DMS114 treated with DMSO at 0.1 percent for 48 hours (cell line): ENCODE measurements at regions not wholly inside any gene's neighbourhood (a gene's known extent, or its start where the extent isn't known, plus 50 kb on each side); places are given as distances from the start of the nearest gene placed in this dataset.

Experiments
- DNase-seq: peaks from one replicate; lab custom pipeline; 2025; ENCODE audit not compliant: unreplicated experiment; lab: John Stamatoyannopoulos, UW

DNA sequence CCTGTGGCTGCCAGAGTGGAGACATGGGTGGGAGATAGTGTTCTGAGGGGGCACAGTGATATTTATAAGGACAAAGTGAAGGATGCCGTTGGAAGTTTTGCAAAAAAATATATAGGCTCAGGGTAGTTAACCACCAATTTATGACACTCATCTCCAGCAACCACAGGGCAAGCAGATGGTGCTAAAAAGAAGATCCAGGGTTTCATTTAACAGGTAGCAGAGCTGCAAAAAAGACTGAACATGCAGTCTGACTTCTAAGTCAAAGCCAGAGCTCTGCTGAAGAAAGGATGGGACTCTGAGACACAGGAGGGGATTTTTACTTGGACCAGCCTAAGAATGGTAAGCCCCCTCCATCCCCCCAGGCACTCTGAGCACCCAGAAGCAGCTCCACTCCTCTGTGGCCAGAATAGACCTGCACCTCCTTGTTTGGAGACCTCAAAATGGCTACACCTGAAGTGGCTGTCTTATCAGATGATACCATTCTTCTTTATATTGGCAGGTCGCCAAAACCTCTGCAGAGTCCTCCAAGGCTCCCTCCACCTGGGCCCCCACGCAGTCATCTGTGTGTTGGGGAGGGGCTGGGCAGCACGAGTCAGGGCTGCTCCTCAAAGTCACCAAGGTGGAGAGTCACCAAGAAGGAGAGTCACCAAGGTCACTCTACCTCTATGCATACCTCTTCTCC lies 161.4 kb upstream of the FAM9B start:
- DNase-seq, result no peak

DNA sequence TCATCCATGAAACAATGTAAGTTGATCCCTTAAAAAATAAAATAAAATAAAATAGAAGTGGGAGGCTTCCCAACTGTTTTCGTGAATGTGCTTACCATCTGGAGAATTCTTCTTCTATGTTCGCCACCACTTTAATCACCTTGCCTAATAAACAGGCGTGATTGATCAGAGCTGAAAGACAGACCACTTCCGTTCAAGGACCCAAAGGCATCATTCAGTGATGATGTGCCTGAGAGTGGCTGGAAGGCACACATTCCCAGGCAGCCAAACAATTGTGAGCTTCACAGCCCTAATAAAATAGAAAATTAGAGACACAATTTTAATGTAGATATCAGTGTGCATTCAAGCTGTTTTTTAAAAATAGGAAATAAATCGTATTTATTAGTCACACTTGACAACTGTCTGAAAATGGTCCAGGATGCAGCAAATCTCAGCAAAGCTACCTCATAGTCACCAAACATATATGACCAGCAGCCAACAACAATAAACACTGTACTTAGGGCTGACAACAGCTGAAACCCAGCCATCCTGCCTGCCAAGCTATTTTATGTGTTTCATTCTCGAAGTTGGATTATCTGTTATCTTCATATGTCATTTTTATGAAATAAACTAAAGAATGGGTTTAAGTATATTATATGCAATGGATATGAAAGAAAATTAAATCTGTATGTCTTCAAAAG lies 163.2 kb upstream of the FAM9B start:
- no peak for DNase-seq

DNA sequence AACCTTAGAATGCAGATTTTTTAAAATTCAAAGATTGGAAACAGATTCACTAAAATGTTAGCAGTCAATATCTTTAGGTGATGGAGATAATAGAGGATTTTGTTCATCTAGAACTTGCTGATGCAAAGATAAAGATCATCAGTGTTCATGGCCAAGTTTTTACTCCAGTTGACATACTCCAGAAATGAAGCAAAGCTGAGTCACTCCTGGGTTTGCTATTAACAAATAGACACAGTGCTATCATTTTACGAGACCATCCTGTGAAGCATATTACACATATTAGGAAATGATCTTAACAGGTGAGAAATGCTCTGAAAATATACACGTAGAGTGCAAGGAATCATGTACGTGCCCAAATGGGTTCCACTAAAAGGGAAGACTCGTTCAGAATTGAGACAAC lies 170.6 kb upstream of the FAM9B start:
- no peak for DNase-seq

DNA sequence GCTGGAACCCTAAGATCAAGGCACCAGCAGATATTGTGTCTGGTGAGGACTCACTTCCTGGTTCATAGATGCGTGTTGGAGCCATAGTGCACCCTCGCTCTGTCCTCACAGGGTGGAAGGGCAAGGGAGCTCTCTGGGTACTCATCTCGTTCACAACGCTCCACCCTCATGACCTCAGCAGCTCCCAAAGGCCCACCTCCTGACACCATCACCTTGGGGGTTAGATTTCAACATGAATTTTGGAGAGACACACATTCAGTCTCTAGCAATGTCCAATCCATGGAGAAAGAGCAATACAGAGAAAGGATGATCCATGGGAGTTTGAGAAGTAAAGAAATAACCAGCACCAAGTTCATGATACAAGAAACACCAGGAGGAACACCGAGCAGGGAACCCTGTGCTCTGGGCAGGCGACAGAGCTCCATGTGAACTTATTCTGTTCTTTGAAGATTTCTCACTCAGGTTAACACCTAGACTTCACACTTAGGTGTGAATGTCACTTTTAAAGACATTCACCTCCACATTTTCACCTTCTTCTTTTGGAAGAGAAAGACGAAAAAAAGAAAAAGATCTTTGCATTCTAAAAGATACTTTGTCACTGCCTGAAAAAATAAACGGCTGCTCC lies 171.8 kb upstream of the FAM9B start:
- DNase-seq, result no peak

DNA sequence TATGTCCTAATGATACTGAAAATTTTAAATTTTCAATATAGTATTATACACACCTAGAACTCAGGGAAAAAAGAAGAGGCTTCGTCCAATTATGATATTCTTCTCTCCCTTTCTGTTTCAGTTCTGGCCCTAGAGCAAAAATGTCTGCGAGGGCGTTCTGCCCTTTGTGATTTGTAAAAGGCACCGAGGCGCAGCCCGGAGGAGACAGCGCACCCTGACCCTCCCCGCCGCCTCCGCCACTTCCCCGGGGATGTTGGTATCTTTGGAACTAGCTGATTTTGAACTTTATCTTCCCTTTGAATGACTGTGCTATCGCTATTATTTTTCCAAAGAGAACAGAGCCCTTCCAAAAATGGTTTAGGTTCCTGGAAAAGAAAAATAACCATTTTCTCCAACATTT lies 173.2 kb upstream of the FAM9B start:
- no peak for DNase-seq

DNA sequence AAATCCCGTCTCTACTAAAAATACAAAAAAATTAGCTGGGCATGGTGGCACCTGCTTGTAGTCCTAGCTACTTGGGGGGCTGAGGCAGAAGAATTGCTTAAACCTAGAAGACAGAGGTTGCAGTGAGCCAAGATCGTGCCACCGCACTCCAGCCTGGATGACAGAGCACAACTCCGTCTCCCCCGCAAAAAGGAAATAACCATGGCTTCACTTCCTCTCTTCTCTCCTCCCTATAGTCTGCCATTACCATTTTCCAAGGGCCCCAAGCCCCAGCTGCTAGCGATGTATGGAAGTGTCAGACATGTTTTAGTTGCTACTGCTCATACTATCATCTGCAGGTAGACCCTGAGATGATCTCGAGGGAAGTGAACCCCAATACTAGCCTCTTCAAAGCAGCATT lies 177.3 kb upstream of the FAM9B start:
- DNase-seq, result no peak

DNA sequence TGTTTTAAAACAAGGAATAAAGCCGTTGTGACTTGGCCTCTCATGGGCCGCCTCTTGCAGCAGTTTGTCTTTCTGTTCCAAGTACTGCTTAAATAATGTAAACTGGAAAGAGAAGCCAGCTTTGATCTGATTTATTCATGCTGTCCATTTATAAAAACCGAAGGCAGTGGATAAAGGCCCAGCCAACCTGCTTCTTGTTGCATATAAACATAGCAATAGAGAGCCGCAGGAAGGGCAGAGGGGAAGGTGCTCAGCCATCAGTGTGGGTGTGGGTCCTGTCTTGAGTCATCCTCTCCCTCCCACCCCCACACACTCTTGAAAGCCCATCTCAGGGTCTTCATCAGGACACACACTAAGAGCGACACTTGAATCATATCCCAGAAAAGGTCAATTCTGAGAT lies 187.9 kb upstream of the FAM9B start:
- DNase-seq, result no peak

DNA sequence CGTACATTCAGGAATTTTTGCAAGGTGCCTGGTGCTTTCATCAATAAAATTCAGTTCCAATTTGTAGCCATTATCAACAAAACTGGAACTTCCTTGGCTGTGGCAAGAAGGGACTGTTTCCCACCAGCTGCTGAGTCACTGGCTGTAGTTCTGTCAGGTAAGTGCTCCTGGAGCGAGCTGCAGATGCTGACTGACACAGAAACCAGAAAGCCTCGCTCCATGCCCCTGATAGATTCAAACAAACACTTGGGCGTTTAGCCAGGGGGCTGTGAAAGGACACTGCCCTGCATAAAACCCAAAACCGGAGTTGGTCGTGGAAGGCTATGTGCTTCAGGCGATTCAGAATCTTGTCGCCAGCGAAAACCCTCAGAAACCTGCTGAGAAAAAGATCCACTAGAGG lies 188.4 kb upstream of the FAM9B start:
- DNase-seq, result no peak

DNA sequence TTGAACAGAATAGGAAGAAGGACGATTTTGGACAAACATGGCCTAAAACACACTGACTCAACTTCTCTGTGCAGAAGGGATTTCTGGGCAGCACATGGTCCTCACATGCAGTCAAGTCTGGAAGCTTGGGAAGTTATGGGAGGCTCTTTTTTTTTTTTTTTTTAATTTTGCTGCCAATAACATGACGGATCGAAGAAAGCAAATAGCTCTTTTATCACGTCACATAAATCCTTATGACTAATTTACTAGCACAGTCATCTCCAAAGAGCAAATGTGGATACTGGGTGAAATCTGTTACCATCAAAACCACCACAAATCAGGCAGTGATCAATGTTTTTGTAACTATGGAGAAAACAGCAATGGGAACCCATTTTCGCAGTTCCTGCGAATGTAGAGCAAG lies 193.3 kb upstream of the FAM9B start:
- no peak for DNase-seq

DNA sequence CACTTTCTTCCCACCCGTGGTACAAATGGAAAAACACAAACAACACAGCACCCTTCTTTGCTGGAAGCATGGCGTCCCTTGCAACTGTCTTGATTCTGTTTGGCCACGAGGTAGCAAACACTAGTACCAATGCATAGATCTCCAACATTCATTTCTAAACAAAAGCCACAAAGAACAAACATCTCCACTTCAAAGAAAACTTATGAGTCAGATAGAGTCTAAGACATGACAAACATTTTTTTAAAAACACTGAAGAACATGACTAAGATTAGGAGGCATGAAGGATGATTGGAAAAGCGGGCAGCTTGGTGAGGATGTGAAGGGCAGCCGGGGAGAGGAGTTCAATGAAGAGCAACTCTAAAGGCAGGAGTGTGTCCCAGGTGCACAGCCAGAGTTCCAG lies 197.6 kb upstream of the FAM9B start:
- no peak for DNase-seq

DNA sequence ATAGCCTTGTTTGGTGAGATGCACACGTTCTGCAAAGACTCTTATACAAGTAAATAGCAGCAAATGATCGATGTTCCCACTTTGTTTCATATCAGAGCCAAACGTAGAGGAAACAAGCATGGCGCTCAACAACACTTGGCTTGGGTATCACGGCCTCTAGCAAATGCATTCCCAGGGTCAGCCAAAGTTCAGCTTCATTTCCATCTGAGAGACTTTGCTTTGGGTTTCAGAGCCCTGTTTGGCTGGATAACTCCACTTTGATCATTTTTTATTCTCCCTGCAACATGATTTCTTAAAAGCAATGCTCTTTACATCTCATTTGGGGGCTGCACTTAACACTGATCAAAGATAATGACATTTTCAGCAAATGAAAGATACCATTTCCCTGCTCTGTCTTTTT lies 199.2 kb upstream of the FAM9B start:
- DNase-seq, result no peak

DNA sequence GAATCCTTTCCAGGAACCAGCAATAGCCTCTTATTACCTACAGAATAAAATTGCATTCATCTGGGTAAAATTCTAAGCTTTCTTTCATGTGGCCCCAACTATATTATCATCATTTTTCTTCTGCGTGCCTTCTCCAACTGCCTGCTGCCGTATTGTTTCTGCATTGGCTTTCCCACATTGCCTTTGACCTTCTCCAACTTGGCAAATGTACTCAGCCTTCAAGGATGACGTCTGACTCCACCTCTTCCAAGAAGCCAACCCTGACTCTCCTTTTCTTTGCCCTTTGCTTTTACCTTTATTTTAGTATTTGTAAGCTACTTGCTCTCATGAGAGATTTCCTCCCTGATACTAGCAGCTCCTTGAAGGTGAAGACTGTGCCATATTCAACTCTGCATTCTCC lies 200.4 kb upstream of the FAM9B start:
- no peak for DNase-seq

DNA sequence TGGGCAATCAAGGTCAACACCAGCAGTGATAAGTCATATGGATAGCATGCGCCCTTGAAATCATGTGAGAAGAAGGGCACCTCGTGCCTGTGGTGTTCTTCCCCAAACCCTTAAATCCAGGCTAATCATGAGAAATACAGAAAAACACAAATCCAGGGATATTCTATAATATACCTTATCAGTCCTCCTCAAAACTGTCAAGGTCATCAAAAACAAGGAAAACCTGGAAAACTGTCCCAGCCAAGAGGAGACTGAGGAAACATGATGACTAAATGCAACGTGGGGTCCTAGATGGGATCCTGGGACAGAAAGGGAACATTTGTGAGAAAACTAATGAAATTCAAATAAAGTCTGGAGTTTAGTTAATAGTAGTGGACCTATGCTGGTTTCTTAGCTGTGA lies 201.8 kb upstream of the FAM9B start:
- DNase-seq, result no peak

DNA sequence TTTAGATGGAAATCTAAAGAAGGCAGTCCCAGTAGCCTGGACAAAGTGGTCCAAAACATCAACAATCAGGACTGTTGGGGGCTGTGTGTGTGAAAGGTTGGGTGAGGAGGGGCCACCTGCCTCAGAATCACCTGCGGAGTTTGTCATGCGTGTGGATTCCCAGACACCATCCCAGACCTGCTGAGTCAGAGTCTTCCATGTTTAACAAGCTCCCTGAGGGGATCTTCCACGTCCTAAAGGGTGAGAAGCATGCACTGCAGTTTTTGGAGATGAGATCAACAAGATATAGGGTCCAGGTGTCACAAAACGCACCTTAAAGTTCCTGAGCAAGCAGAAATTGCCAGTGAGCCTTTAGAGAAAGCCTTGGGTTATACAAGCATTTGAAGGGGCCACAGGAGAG lies 207.0 kb upstream of the FAM9B start:
- DNase-seq, result no peak

DNA sequence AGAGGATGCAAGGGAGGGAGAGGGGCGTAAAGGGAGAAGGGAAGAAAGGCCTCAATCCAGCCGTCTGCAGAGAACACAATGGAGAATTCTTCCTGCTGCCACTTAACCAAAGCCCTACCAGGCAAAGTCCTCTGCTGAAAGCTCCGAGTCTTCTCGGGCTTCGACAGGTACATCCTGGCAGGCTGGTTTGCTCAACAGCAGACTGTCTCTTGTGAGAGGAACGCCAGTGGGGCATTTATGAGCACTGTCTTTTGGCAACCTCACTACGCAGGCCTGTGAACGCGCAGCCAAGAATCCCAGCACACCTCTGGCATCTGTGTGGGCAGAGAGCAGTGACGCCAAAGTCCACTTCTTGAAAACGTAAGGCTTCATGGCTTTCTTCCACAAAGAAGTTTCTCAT lies 207.5 kb upstream of the FAM9B start:
- no peak for DNase-seq

DNA sequence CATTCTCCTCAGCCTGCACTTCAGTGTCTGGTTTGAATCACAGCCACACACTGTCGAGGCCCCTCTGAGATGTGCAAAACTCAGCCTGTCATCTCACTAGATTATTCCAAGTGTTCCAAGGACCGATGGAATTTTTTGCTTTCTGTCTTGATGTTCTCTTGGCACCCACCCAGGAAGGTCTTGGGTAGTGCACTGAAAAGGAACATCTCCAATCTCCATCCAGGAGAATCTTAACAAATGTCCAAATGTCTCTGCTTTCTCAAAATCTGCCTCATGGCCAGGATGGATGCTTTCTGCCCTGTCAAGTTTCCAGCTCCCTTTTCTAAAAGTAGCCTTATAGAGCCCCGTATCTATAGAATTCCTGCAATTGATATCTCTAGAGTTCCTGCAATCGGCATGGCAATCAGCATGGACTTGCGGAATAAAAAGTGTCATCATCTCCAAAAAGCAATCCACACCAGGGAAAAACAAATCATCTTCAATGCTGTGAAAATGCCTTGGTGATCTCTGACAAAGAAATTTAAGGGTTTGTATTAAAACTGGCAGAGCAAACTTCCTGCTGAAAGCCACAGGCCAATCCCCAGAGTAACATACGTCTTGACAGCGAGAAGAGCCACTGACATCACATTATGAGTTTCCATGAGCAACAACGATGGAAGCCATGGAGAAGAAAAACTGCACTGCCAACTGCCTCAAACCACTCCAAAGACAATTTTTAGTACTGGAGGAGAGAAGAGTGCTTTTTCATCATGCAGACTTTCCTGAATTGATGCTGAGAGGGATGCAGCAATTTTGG lies 215.3 kb upstream of the FAM9B start:
- no peak for DNase-seq

DNA sequence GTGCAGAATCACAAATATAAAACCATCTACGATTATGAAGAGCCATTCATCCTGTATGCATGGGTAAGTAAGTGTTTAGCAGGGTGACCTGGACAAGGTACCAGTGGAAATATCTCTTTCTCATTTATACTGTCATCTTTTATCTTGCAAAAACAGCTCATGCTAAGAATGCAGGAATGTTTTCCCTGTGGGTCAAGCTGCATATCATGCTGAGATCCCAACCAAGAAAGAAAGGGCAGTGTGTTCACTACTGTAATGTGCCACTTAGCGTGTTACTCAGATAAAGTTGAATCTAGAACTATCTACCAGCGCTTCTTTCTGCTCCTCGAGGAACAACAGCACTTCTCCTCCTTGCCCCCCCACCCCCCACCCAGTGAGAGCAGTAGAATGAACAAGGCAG lies 212.7 kb upstream of the TBL1X start:
- no peak for DNase-seq

DNA sequence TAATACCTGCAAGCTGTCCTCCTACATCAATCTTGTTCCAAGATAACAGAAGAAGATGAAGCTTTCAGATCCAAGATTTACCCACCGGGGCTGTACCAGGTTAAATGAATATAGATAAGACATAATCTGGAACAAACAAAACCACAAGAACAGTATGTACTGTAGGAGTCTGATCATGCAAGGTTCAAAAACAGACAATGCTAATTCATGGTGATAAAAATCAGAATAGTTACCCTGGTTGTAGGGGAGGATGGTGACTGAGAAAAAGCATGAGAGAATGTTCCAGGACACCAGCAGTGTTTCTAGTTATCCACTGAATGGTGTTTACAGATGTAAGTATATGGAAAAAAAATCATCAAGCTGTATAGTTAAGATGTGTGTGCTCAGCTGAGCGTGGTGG lies 211.6 kb upstream of the TBL1X start:
- no peak for DNase-seq

DNA sequence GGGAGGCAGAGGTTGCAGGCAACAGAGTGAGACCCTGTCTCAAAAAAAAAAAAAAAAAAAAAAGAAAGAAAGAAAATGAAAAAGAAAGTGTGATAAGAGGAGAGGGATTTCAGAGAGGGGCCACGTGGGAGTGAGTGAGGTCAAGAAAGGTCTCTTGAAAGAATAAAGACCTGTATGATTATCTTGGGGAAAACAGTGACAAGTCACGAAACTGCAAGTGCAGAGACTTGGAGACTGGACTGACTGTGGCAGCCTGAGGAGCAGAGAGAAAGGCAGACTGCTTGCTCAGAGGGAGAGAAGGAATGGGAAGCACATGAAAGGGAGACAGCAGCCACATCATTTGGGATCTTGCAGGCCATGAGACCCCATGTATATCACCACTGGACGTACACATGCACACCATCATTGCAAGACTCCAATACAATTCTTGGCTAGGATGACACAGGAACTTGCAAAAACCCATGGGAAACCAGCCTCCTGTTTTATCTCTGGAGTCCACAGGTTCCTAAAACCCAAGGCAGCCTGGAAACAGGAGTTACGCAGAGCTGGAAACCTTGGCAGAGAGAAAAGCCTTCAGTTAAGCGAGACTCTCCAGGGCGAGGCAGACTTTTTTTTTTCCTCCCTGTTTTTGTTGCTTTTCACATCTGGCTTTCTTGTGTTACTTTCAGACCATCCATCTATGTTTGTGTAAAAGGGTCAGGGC lies 207.0 kb upstream of the TBL1X start:
- no peak for DNase-seq

DNA sequence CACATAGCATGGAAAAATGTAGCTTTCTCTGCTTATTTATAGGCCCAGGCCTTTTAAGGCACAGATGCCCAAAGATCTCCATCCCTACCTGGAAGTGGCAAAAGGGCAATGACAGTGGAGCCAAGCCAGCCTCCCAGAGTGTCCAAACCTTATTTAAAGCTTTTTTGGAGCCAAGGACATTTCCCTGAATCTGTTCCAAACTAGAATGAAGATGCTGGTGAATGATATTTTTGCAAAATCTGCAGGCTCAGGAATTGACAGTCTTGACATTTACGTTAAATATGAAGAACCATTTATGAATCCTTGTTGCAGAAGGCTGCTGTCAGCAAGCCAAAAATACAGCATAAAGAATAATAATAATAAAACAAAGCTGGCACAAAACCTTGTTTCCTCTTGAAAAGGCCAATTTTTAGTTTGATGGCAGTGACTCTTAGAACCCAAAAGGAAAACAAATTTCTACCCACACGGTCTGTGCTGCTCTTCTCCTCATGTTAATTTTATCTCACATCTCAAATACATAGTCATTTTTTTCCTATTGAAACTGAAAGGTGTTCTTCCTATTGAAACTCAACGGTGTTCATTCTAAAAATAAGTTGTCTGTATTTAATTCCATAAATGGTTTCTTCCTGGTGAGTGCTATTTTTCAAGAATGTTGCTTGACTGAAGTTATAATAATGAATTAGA lies 206.3 kb upstream of the TBL1X start:
- no peak for DNase-seq

DNA sequence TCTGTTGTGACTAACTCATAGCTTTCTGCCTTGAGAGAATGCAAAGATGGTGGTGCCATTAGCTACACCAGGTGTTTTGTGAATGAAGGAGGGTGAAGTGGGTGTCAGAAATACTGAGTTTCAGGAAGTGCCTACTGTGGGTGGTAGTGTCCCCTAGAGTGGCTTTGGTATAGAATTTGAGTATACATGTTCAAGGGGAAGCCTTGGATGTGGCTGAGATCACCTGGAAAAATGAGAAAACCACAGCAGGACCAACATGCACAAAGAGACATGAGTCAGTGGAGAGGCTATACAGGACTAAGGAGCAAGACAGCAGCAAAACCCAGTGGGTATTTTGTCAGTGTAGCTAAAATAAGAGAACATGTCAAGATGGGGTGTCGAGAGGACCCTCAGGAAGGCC lies 204.3 kb upstream of the TBL1X start:
- DNase-seq, result no peak
